H9 (cell line): ENCODE measurements at regions not wholly inside any gene's neighbourhood (a gene's known extent, or its start where the extent isn't known, plus 50 kb on each side); places are given as distances from the start of the nearest gene placed in this dataset.

ENCODE experiments used
- DNase-seq: peaks from one replicate; pipeline ENCODE4 v3.0.0-alpha.2; 2017
- H2AFZ ChIP-seq: one replicate; pipeline ENCODE4 v1.6.1; 2013; ENCODE audit warnings: mild to moderate bottlenecking, low read length, control low read depth, moderate library complexity
- H2AK5ac ChIP-seq: 2 replicates; pipeline ENCODE4 v1.6.1; 2013; ENCODE audit warnings: low read length, control low read depth, mixed read lengths; ENCODE audit not compliant: insufficient read length
- H2BK120ac ChIP-seq: one replicate; pipeline ENCODE4 v1.6.1; 2013; ENCODE audit warnings: low read depth, mild to moderate bottlenecking, low read length, control low read depth, inconsistent platforms; ENCODE audit not compliant: poor library complexity, severe bottlenecking
- H2BK12ac ChIP-seq: 2 replicates; pipeline ENCODE4 v1.6.1; 2013; ENCODE audit warnings: low read length, control low read depth, mixed read lengths, low read depth; ENCODE audit not compliant: insufficient read length
- H2BK15ac ChIP-seq: 2 replicates; pipeline ENCODE4 v1.6.1; 2013; ENCODE audit warnings: low read depth, low read length, control low read depth
- H2BK20ac ChIP-seq: one replicate; pipeline ENCODE4 v1.6.1; 2013; ENCODE audit warnings: low read depth, mild to moderate bottlenecking, low read length, control low read depth, inconsistent platforms; ENCODE audit not compliant: poor library complexity, severe bottlenecking
- H2BK5ac ChIP-seq: 2 replicates; pipeline ENCODE4 v1.6.1; 2013; ENCODE audit warnings: low read length, control low read depth, mixed read lengths; ENCODE audit not compliant: insufficient read length
- H3K14ac ChIP-seq: 2 replicates; pipeline ENCODE4 v1.6.1; 2013; ENCODE audit warnings: low read length, control low read depth; ENCODE audit not compliant: insufficient read depth
- H3K18ac ChIP-seq: 2 replicates; pipeline ENCODE4 v1.6.1; 2013; ENCODE audit warnings: low read depth, mild to moderate bottlenecking, mixed read lengths, low read length, control low read depth; ENCODE audit not compliant: insufficient read length
- H3K23ac ChIP-seq: 2 replicates; pipeline ENCODE4 v1.6.1; 2013; ENCODE audit warnings: low read length, control low read depth, mixed read lengths, low read depth; ENCODE audit not compliant: insufficient read length
- H3K23me2 ChIP-seq: 2 replicates; pipeline ENCODE4 v1.6.1; 2013; ENCODE audit warnings: low read depth, mild to moderate bottlenecking, mixed read lengths, low read length, control low read depth; ENCODE audit not compliant: insufficient read length, poor library complexity, severe bottlenecking
- H3K27ac ChIP-seq: 2 replicates; pipeline ENCODE4 v1.5.1; 2013; ENCODE audit warnings: low read length, control low read depth, mixed read lengths, low read depth; ENCODE audit not compliant: insufficient read length
- H3K27me3 ChIP-seq: 2 replicates; pipeline ENCODE4 v1.6.1; 2013; ENCODE audit warnings: low read length, control low read depth, inconsistent platforms; ENCODE audit not compliant: insufficient read depth
- H3K4ac ChIP-seq: 2 replicates; pipeline ENCODE4 v1.6.1; 2013; ENCODE audit warnings: low read depth, mild to moderate bottlenecking, control low read depth, inconsistent platforms, low read length, moderate library complexity
- H3K4me1 ChIP-seq: 2 replicates; pipeline ENCODE4 v1.6.1; 2013; ENCODE audit warnings: low read length, control low read depth, inconsistent platforms; ENCODE audit not compliant: insufficient read depth
- H3K4me2 ChIP-seq: 2 replicates; pipeline ENCODE4 v1.6.1; 2013; ENCODE audit warnings: low read length, control low read depth, mixed read lengths; ENCODE audit not compliant: insufficient read length, insufficient read depth
- H3K56ac ChIP-seq: 2 replicates; pipeline ENCODE4 v1.6.1; 2013; ENCODE audit warnings: low read depth, mild to moderate bottlenecking, mixed read lengths, low read length, control low read depth; ENCODE audit not compliant: insufficient read length
- H3K79me1 ChIP-seq: 2 replicates; pipeline ENCODE4 v1.6.1; 2013; ENCODE audit warnings: low read depth, mild to moderate bottlenecking, moderate library complexity, low read length, control low read depth, inconsistent platforms; ENCODE audit not compliant: insufficient read depth, poor library complexity, severe bottlenecking
- H3K79me2 ChIP-seq: 2 replicates; pipeline ENCODE4 v1.6.1; 2013; ENCODE audit warnings: low read length, control low read depth, inconsistent platforms; ENCODE audit not compliant: insufficient read depth
- H3K9ac ChIP-seq: 2 replicates; pipeline ENCODE4 v1.6.1; 2013; ENCODE audit warnings: low read length, control low read depth, mixed read lengths; ENCODE audit not compliant: insufficient read length; ENCODE audit errors: extremely low read depth
- H3K9me3 ChIP-seq: one replicate; pipeline ENCODE4 v1.6.1; 2013; ENCODE audit warnings: low read depth, low read length, inconsistent platforms; ENCODE audit not compliant: control insufficient read depth
- H3T11ph ChIP-seq: one replicate; pipeline ENCODE4 v1.6.1; 2013; ENCODE audit warnings: mild to moderate bottlenecking, low read length, control low read depth, inconsistent platforms
- H4K20me1 ChIP-seq: one replicate; pipeline ENCODE4 v1.6.1; 2013; ENCODE audit not compliant: control insufficient read depth, insufficient read length, insufficient read depth
- H4K5ac ChIP-seq: 2 replicates; pipeline ENCODE4 v1.6.1; 2013; ENCODE audit warnings: low read depth, mild to moderate bottlenecking, mixed read lengths, low read length, control low read depth; ENCODE audit not compliant: insufficient read length
- H4K8ac ChIP-seq: replicated peaks from 2 replicates; pipeline ENCODE4 v1.6.1; 2013; ENCODE audit warnings: low read length, control low read depth, mixed read lengths, low read depth; ENCODE audit not compliant: insufficient read length
- H4K91ac ChIP-seq: 2 replicates; pipeline ENCODE4 v1.6.1; 2013; ENCODE audit warnings: low read depth, mild to moderate bottlenecking, moderate library complexity, mixed read lengths, low read length, control low read depth; ENCODE audit not compliant: insufficient read length
- H3K27ac Mint-ChIP-seq, 3 experiments: 2 replicates in 2 of 3; 3 replicates in 1 of 3; pipeline ENCODE4 v1.8.0; 2020 to 2021; ENCODE audit warnings: mixed read lengths in 3 of 3, mild to moderate bottlenecking in 1 of 3, moderate library complexity in 1 of 3
- H3K27me3 Mint-ChIP-seq: 2 replicates; pipeline ENCODE4 v1.8.0; 2021; ENCODE audit warnings: low read depth, mild to moderate bottlenecking, moderate library complexity, mixed read lengths
- H3K36me3 Mint-ChIP-seq, 3 experiments: 2 replicates in 2 of 3; 3 replicates in 1 of 3; pipeline ENCODE4 v1.8.0; 2020 to 2021; ENCODE audit warnings: low read depth in 3 of 3, mixed read lengths in 3 of 3; ENCODE audit not compliant: insufficient read depth in 1 of 3
- H3K4me1 Mint-ChIP-seq, 2 experiments: 2 replicates each; pipeline ENCODE4 v1.8.0; 2020; ENCODE audit warnings: mixed read lengths in 2 of 2
- H3K4me3 Mint-ChIP-seq, 2 experiments: 2 replicates in 1 of 2; 3 replicates in 1 of 2; pipeline ENCODE4 v1.8.0; 2020 to 2021; ENCODE audit warnings: mild to moderate bottlenecking in 2 of 2, mixed read lengths in 2 of 2, moderate library complexity in 1 of 2
- H3K9me3 Mint-ChIP-seq, 2 experiments: 2 replicates in 1 of 2; 3 replicates in 1 of 2; pipeline ENCODE4 v1.8.0; 2020; ENCODE audit warnings: mild to moderate bottlenecking in 2 of 2, mixed read lengths in 2 of 2, moderate library complexity in 1 of 2
- WGBS: extraction: QIAGEN DNeasy Blood & Tissue Kit; methylation state at CpG from one replicate; pipeline ENCODE4 v1.1.7; 2013; ENCODE audit warnings: missing lambda C conversion rate, low lambda C conversion rate, mixed read lengths; ENCODE audit not compliant: insufficient read length; ENCODE audit errors: extremely low coverage; 5-methylcytosine and 5-hydroxymethylcytosine counted together
- TF ChIP-seq, protein P1 (sequence below): fragments of 200-600 bp; sonication (generic); conservative IDR thresholded peaks from 3 replicates; pipeline ENCODE4 v1.8.0; 2021; ENCODE audit warnings: antibody characterized with exemption, mild to moderate bottlenecking

GRCh38 chr20:39378776-39379175 lies 416.6 kb downstream of the DHX35 start:
- Histone ChIP-seq H4K8ac (no peak overlapping the region), H3K56ac (no peak overlapping the region), H3K23ac (no peak overlapping the region), H3K4ac (no peak overlapping the region), H2BK15ac (no peak overlapping the region), H2AK5ac (no peak overlapping the region), H3K79me1 (no peaks in the 10 kb centered on the region), H3K79me2 (no peaks in the 10 kb centered on the region; the same call in 1 of the 2 replicates), H2AFZ (no peak overlapping the region), H3K4me1 (peaks cover 2% of the 10 kb centered on the region; the same call in 1 of the 2 replicates), H3K27ac (no peak overlapping the region), H2BK20ac (no peak overlapping the region), H2BK5ac (no peak overlapping the region), H4K20me1 (no peaks in the 10 kb centered on the region), H3K9me3 (no peaks in the 10 kb centered on the region), H4K91ac (no peak overlapping the region), H2BK120ac (no peak overlapping the region), H3T11ph (no peak overlapping the region), H2BK12ac (no peak overlapping the region), H3K23me2 (no peaks in the 10 kb centered on the region), H3K9ac (no peak overlapping the region), H3K4me2 (no peak overlapping the region), H4K5ac (no peak overlapping the region), H3K14ac (no peak overlapping the region; the same call in 1 of the 2 replicates), H3K27me3 (no peaks in the 10 kb centered on the region), H3K18ac (no peak overlapping the region)
- Mint-ChIP-seq H3K27me3 (no peaks in the 10 kb centered on the region; the same call in 1 of the 2 replicates), H3K9me3 (no peaks in the 10 kb centered on the region), H3K36me3 (no peaks in the 10 kb centered on the region), H3K4me1 (peaks cover 11 to 14% of the 10 kb centered on the region in 2 experiments), H3K27ac (no peak overlapping the region), H3K4me3 (no peak overlapping the region)
- WGBS = no CpG with 5 or more reads among the region's 5 CpGs
- no peak for DNase-seq
- TF ChIP-seq, protein P1, sequence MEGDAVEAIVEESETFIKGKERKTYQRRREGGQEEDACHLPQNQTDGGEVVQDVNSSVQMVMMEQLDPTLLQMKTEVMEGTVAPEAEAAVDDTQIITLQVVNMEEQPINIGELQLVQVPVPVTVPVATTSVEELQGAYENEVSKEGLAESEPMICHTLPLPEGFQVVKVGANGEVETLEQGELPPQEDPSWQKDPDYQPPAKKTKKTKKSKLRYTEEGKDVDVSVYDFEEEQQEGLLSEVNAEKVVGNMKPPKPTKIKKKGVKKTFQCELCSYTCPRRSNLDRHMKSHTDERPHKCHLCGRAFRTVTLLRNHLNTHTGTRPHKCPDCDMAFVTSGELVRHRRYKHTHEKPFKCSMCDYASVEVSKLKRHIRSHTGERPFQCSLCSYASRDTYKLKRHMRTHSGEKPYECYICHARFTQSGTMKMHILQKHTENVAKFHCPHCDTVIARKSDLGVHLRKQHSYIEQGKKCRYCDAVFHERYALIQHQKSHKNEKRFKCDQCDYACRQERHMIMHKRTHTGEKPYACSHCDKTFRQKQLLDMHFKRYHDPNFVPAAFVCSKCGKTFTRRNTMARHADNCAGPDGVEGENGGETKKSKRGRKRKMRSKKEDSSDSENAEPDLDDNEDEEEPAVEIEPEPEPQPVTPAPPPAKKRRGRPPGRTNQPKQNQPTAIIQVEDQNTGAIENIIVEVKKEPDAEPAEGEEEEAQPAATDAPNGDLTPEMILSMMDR = no peak
